H9 (cell line): ENCODE measurements at regions not wholly inside any gene's neighbourhood (a gene's known extent, or its start where the extent isn't known, plus 50 kb on each side); places are given as distances from the start of the nearest gene placed in this dataset.

Experiments
- DNase-seq: peaks from one replicate; pipeline ENCODE4 v3.0.0-alpha.2; 2017
- H2AFZ ChIP-seq: one replicate; pipeline ENCODE4 v1.6.1; 2013; ENCODE audit warnings: mild to moderate bottlenecking, low read length, control low read depth, moderate library complexity
- H2AK5ac ChIP-seq: 2 replicates; pipeline ENCODE4 v1.6.1; 2013; ENCODE audit warnings: low read length, control low read depth, mixed read lengths; ENCODE audit not compliant: insufficient read length
- H2BK120ac ChIP-seq: one replicate; pipeline ENCODE4 v1.6.1; 2013; ENCODE audit warnings: low read depth, mild to moderate bottlenecking, low read length, control low read depth, inconsistent platforms; ENCODE audit not compliant: poor library complexity, severe bottlenecking
- H2BK12ac ChIP-seq: 2 replicates; pipeline ENCODE4 v1.6.1; 2013; ENCODE audit warnings: low read length, control low read depth, mixed read lengths, low read depth; ENCODE audit not compliant: insufficient read length
- H2BK15ac ChIP-seq: 2 replicates; pipeline ENCODE4 v1.6.1; 2013; ENCODE audit warnings: low read depth, low read length, control low read depth
- H2BK20ac ChIP-seq: one replicate; pipeline ENCODE4 v1.6.1; 2013; ENCODE audit warnings: low read depth, mild to moderate bottlenecking, low read length, control low read depth, inconsistent platforms; ENCODE audit not compliant: poor library complexity, severe bottlenecking
- H2BK5ac ChIP-seq: 2 replicates; pipeline ENCODE4 v1.6.1; 2013; ENCODE audit warnings: low read length, control low read depth, mixed read lengths; ENCODE audit not compliant: insufficient read length
- H3K14ac ChIP-seq: 2 replicates; pipeline ENCODE4 v1.6.1; 2013; ENCODE audit warnings: low read length, control low read depth; ENCODE audit not compliant: insufficient read depth
- H3K18ac ChIP-seq: 2 replicates; pipeline ENCODE4 v1.6.1; 2013; ENCODE audit warnings: low read depth, mild to moderate bottlenecking, mixed read lengths, low read length, control low read depth; ENCODE audit not compliant: insufficient read length
- H3K23ac ChIP-seq: 2 replicates; pipeline ENCODE4 v1.6.1; 2013; ENCODE audit warnings: low read length, control low read depth, mixed read lengths, low read depth; ENCODE audit not compliant: insufficient read length
- H3K23me2 ChIP-seq: 2 replicates; pipeline ENCODE4 v1.6.1; 2013; ENCODE audit warnings: low read depth, mild to moderate bottlenecking, mixed read lengths, low read length, control low read depth; ENCODE audit not compliant: insufficient read length, poor library complexity, severe bottlenecking
- H3K27ac ChIP-seq: 2 replicates; pipeline ENCODE4 v1.5.1; 2013; ENCODE audit warnings: low read length, control low read depth, mixed read lengths, low read depth; ENCODE audit not compliant: insufficient read length
- H3K27me3 ChIP-seq: 2 replicates; pipeline ENCODE4 v1.6.1; 2013; ENCODE audit warnings: low read length, control low read depth, inconsistent platforms; ENCODE audit not compliant: insufficient read depth
- H3K4ac ChIP-seq: 2 replicates; pipeline ENCODE4 v1.6.1; 2013; ENCODE audit warnings: low read depth, mild to moderate bottlenecking, control low read depth, inconsistent platforms, low read length, moderate library complexity
- H3K4me1 ChIP-seq: 2 replicates; pipeline ENCODE4 v1.6.1; 2013; ENCODE audit warnings: low read length, control low read depth, inconsistent platforms; ENCODE audit not compliant: insufficient read depth
- H3K4me2 ChIP-seq: 2 replicates; pipeline ENCODE4 v1.6.1; 2013; ENCODE audit warnings: low read length, control low read depth, mixed read lengths; ENCODE audit not compliant: insufficient read length, insufficient read depth
- H3K56ac ChIP-seq: 2 replicates; pipeline ENCODE4 v1.6.1; 2013; ENCODE audit warnings: low read depth, mild to moderate bottlenecking, mixed read lengths, low read length, control low read depth; ENCODE audit not compliant: insufficient read length
- H3K79me1 ChIP-seq: 2 replicates; pipeline ENCODE4 v1.6.1; 2013; ENCODE audit warnings: low read depth, mild to moderate bottlenecking, moderate library complexity, low read length, control low read depth, inconsistent platforms; ENCODE audit not compliant: insufficient read depth, poor library complexity, severe bottlenecking
- H3K79me2 ChIP-seq: 2 replicates; pipeline ENCODE4 v1.6.1; 2013; ENCODE audit warnings: low read length, control low read depth, inconsistent platforms; ENCODE audit not compliant: insufficient read depth
- H3K9ac ChIP-seq: 2 replicates; pipeline ENCODE4 v1.6.1; 2013; ENCODE audit warnings: low read length, control low read depth, mixed read lengths; ENCODE audit not compliant: insufficient read length; ENCODE audit errors: extremely low read depth
- H3K9me3 ChIP-seq: one replicate; pipeline ENCODE4 v1.6.1; 2013; ENCODE audit warnings: low read depth, low read length, inconsistent platforms; ENCODE audit not compliant: control insufficient read depth
- H3T11ph ChIP-seq: one replicate; pipeline ENCODE4 v1.6.1; 2013; ENCODE audit warnings: mild to moderate bottlenecking, low read length, control low read depth, inconsistent platforms
- H4K20me1 ChIP-seq: one replicate; pipeline ENCODE4 v1.6.1; 2013; ENCODE audit not compliant: control insufficient read depth, insufficient read length, insufficient read depth
- H4K5ac ChIP-seq: 2 replicates; pipeline ENCODE4 v1.6.1; 2013; ENCODE audit warnings: low read depth, mild to moderate bottlenecking, mixed read lengths, low read length, control low read depth; ENCODE audit not compliant: insufficient read length
- H4K8ac ChIP-seq: replicated peaks from 2 replicates; pipeline ENCODE4 v1.6.1; 2013; ENCODE audit warnings: low read length, control low read depth, mixed read lengths, low read depth; ENCODE audit not compliant: insufficient read length
- H4K91ac ChIP-seq: 2 replicates; pipeline ENCODE4 v1.6.1; 2013; ENCODE audit warnings: low read depth, mild to moderate bottlenecking, moderate library complexity, mixed read lengths, low read length, control low read depth; ENCODE audit not compliant: insufficient read length
- H3K27ac Mint-ChIP-seq, 3 experiments: 2 replicates in 2 of 3; 3 replicates in 1 of 3; pipeline ENCODE4 v1.8.0; 2020 to 2021; ENCODE audit warnings: mixed read lengths in 3 of 3, mild to moderate bottlenecking in 1 of 3, moderate library complexity in 1 of 3
- H3K27me3 Mint-ChIP-seq: 2 replicates; pipeline ENCODE4 v1.8.0; 2021; ENCODE audit warnings: low read depth, mild to moderate bottlenecking, moderate library complexity, mixed read lengths
- H3K36me3 Mint-ChIP-seq, 3 experiments: 2 replicates in 2 of 3; 3 replicates in 1 of 3; pipeline ENCODE4 v1.8.0; 2020 to 2021; ENCODE audit warnings: low read depth in 3 of 3, mixed read lengths in 3 of 3; ENCODE audit not compliant: insufficient read depth in 1 of 3
- H3K4me1 Mint-ChIP-seq, 2 experiments: 2 replicates each; pipeline ENCODE4 v1.8.0; 2020; ENCODE audit warnings: mixed read lengths in 2 of 2
- H3K4me3 Mint-ChIP-seq, 2 experiments: 2 replicates in 1 of 2; 3 replicates in 1 of 2; pipeline ENCODE4 v1.8.0; 2020 to 2021; ENCODE audit warnings: mild to moderate bottlenecking in 2 of 2, mixed read lengths in 2 of 2, moderate library complexity in 1 of 2
- H3K9me3 Mint-ChIP-seq, 2 experiments: 2 replicates in 1 of 2; 3 replicates in 1 of 2; pipeline ENCODE4 v1.8.0; 2020; ENCODE audit warnings: mild to moderate bottlenecking in 2 of 2, mixed read lengths in 2 of 2, moderate library complexity in 1 of 2
- WGBS: extraction: QIAGEN DNeasy Blood & Tissue Kit; methylation state at CpG from one replicate; pipeline ENCODE4 v1.1.7; 2013; ENCODE audit warnings: missing lambda C conversion rate, low lambda C conversion rate, mixed read lengths; ENCODE audit not compliant: insufficient read length; ENCODE audit errors: extremely low coverage; 5-methylcytosine and 5-hydroxymethylcytosine counted together
- TF ChIP-seq, protein P1 (sequence below): fragments of 200-600 bp; sonication (generic); conservative IDR thresholded peaks from 3 replicates; pipeline ENCODE4 v1.8.0; 2021; ENCODE audit warnings: antibody characterized with exemption, mild to moderate bottlenecking

GRCh38 chr3:154616298-154616697, 186.3 kb upstream of the GPR149 start:
- H4K5ac ChIP-seq: no peak overlapping the region
- no CpG with 5 or more reads among the region's 4 CpGs for WGBS
- peak; percentile 73 for DNase-seq

More at GRCh38 chr3:154616298-154616697, 186.3 kb upstream of the GPR149 start:
- Histone ChIP-seq H3K9ac (no peak overlapping the region), H2BK20ac (no peak overlapping the region), H2BK12ac (no peak overlapping the region), H3K79me1 (no peaks in the 10 kb centered on the region), H2AK5ac (no peak overlapping the region), H2BK5ac (no peak overlapping the region), H4K20me1 (no peaks in the 10 kb centered on the region), H3K4me2 (no peak overlapping the region), H3K4me1 (no peaks in the 10 kb centered on the region), H3K56ac (no peak overlapping the region), H2BK120ac (no peak overlapping the region), H3K18ac (no peak overlapping the region), H2AFZ (no peak overlapping the region), H3T11ph (no peak overlapping the region), H3K14ac (no peak overlapping the region), H2BK15ac (no peak overlapping the region), H3K4ac (no peak overlapping the region), H3K27me3 (no peaks in the 10 kb centered on the region), H3K79me2 (no peaks in the 10 kb centered on the region), H3K27ac (no peak overlapping the region), H4K91ac (no peak overlapping the region), H3K9me3 (no peaks in the 10 kb centered on the region), H3K23me2 (no peaks in the 10 kb centered on the region), H4K8ac (no peak overlapping the region), H3K23ac (no peak overlapping the region)
- Mint-ChIP-seq H3K27me3 (no peaks in the 10 kb centered on the region), H3K9me3 (peaks cover 8 to 12% of the 10 kb centered on the region in 2 experiments), H3K4me1 (no peaks in the 10 kb centered on the region), H3K27ac (no peak overlapping the region; a peak in 2 of 7 replicates), H3K4me3 (no peak overlapping the region), H3K36me3 (peaks cover 0 to 15% (median 7%) of the 10 kb centered on the region in 3 experiments; a peak in 3 of 7 replicates)
- TF ChIP-seq, protein P1, sequence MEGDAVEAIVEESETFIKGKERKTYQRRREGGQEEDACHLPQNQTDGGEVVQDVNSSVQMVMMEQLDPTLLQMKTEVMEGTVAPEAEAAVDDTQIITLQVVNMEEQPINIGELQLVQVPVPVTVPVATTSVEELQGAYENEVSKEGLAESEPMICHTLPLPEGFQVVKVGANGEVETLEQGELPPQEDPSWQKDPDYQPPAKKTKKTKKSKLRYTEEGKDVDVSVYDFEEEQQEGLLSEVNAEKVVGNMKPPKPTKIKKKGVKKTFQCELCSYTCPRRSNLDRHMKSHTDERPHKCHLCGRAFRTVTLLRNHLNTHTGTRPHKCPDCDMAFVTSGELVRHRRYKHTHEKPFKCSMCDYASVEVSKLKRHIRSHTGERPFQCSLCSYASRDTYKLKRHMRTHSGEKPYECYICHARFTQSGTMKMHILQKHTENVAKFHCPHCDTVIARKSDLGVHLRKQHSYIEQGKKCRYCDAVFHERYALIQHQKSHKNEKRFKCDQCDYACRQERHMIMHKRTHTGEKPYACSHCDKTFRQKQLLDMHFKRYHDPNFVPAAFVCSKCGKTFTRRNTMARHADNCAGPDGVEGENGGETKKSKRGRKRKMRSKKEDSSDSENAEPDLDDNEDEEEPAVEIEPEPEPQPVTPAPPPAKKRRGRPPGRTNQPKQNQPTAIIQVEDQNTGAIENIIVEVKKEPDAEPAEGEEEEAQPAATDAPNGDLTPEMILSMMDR: peak; percentile 52; the same call in 2 of the 3 replicates
